Mesodermal cell (in vitro differentiated cells): ENCODE measurements at regions not wholly inside any gene's neighbourhood (a gene's known extent, or its start where the extent isn't known, plus 50 kb on each side); places are given as distances from the start of the nearest gene placed in this dataset.

Experiments used
- H3K27ac ChIP-seq: 2 replicates; pipeline ENCODE4 v1.7.0; 2013; ENCODE audit warnings: mild to moderate bottlenecking, low read depth, low read length, moderate library complexity; ENCODE audit not compliant: severe bottlenecking
- H3K36me3 ChIP-seq: 2 replicates; pipeline ENCODE4 v1.7.1; 2013; ENCODE audit warnings: mild to moderate bottlenecking, low read length, moderate library complexity; ENCODE audit not compliant: control insufficient read depth, insufficient read depth
- H3K4me1 ChIP-seq: one replicate; pipeline ENCODE4 v1.7.1; 2013; ENCODE audit warnings: mild to moderate bottlenecking, low read length; ENCODE audit not compliant: insufficient read depth, control insufficient read depth, poor library complexity, severe bottlenecking
- H3K4me3 ChIP-seq: 2 replicates; pipeline ENCODE4 v1.7.0; 2013; ENCODE audit warnings: low read length, control low read depth, mild to moderate bottlenecking; ENCODE audit not compliant: insufficient read depth, poor library complexity, severe bottlenecking; ENCODE audit errors: extremely low read depth
- H3K9me3 ChIP-seq: 2 replicates; pipeline ENCODE4 v1.7.1; 2013; ENCODE audit warnings: mild to moderate bottlenecking, low read length, moderate library complexity; ENCODE audit not compliant: control insufficient read depth
- WGBS, 2 experiments: methylation state at CpG; one replicate each; pipeline ENCODE4 v1.1.5; 2013; ENCODE audit warnings: missing lambda C conversion rate in 2 of 2; ENCODE audit not compliant: insufficient coverage in 2 of 2; 5-methylcytosine and 5-hydroxymethylcytosine counted together

- WGBS, 2 experiments = 93 to 97% methylated on average over 8 of the region's 8 CpGs
Measured at GRCh38 chr6:916131-916530, 223.2 kb upstream of the EXOC2 start.

DNA sequence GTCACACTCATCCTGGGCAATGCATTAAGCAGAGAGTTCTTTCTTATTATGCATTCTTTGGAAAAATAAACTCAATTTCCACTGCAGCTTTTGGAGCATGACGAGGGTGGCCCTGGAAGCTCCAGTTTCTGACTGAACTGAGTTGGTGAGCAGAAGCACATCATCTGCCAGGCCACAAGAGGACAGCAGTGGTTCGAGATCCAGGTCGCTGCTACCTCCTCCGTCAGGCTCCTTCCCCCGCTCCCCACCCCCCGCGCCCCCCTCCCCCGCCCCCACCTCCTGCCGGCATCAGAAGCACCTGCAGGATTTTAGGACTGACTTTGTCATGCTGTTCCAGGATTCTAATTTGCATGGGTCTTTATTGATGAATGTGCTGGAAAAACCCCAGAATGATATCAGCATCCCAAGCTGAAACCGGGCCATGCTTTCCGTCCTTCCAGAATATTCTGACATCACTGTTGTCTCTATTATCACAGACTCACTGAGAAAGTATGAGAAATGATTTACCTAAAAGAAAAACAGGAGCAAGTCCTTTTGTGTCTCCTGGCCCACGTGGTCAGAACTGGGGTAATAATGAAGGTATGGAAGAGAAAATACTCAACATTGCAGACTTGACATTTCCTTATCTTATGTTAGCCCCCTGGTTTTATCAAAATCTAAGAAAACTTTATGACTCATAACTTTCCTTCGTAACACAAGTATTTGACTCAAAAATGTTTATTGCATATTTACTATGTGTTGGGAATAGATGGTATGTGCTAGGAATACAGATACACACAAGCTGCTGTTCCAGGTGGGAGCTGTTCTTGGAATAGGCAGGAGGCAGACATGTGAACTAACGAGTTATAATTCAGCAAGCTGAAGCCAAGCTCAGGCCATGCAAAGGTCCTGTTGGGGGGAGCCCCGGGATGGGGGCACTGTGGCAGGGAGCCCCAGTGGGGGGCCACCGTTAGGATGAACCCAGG, 220.2 kb upstream of the EXOC2 start:
- Histone ChIP-seq H3K4me1 (no peaks in the 10 kb centered on the region), H3K9me3 (peaks cover 15% of the 10 kb centered on the region), H3K36me3 (no peaks in the 10 kb centered on the region), H3K4me3 (no peak overlapping the region), H3K27ac (no peak overlapping the region)
- 65% methylated on average over 3 to 4 of the region's 16 CpGs for WGBS, 2 experiments

More at GRCh38 chr6:916131-916530, 223.2 kb upstream of the EXOC2 start:
- peaks cover 19% of the 10 kb centered on the region for H3K9me3 ChIP-seq
- H3K4me3 ChIP-seq = no peak overlapping the region
- no peak overlapping the region for H3K27ac ChIP-seq
- no peaks in the 10 kb centered on the region for H3K36me3 ChIP-seq
- no peaks in the 10 kb centered on the region for H3K4me1 ChIP-seq

GRCh38 chr6:907928-908327, 215.0 kb upstream of the EXOC2 start:
- 80 to 95% methylated on average over 5 to 6 of the region's 6 CpGs for WGBS, 2 experiments
- no peaks in the 10 kb centered on the region for H3K4me1 ChIP-seq
- no peak overlapping the region for H3K4me3 ChIP-seq
- no peaks in the 10 kb centered on the region for H3K9me3 ChIP-seq
- no peak overlapping the region for H3K27ac ChIP-seq
- H3K36me3 ChIP-seq = no peaks in the 10 kb centered on the region

DNA sequence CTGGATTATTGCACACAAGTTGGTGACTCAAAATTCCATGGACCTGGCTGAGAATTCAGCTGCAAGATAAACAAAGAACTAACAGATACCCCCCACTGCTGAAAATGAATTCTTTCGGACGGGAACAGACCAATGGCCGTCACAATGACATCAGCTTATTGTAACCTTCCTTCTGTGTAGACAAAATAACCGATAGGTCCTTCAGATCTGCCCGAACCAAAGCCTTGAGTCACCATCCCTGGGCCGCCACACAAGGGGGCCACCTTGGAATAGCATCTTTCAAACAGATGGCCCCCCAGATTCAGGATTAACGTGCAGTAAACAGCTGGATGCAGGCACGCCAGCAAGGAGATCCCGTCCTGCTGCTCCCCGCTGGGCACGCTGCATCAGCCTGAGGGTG, 214.0 kb upstream of the EXOC2 start:
- H3K4me3 ChIP-seq = no peak overlapping the region
- H3K9me3 ChIP-seq = no peaks in the 10 kb centered on the region
- no peak overlapping the region for H3K27ac ChIP-seq
- no peaks in the 10 kb centered on the region for H3K4me1 ChIP-seq
- no peaks in the 10 kb centered on the region for H3K36me3 ChIP-seq
- WGBS, 2 experiments = 62 to 71% methylated on average over 11 of the region's 11 CpGs

DNA sequence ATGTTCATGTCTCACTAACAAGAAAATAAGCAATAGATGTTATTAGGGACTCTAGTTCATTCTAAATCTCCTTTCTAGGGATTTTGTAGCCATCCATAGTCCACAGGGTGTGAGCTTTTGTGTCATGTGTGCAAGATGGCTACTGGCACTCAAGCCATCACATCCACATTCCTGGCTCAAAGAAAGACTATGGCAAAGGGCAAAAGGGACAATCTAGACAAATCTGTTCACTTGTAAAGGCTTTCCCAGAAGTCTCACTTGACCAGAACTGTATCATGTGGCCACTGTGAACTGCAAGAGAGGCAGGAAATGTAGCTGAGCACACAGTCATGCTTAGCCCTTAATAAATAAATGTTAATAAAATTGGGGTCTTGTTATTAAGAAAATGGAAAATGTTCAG, 212.6 kb upstream of the EXOC2 start:
- Histone ChIP-seq H3K4me3 (no peak overlapping the region), H3K36me3 (no peaks in the 10 kb centered on the region), H3K27ac (no peak overlapping the region), H3K4me1 (no peaks in the 10 kb centered on the region), H3K9me3 (no peaks in the 10 kb centered on the region)

DNA sequence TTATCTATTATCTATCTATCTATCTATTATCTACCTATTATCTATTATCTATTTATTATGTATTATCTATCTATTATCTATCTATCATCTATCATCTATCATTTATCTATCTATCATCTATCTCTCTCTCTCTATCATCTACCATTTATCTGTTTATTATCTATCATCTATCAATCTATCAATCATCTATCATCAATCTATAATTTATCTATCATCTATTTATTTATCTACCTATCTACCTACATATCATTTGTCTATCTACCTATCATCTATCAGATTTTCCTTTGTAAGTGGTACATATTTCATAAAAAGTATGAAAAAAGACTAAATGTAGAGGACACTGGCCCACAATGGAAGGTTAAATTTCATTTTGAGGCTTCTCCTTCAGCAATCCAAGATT, 212.1 kb upstream of the EXOC2 start:
- Histone ChIP-seq H3K4me3 (no peak overlapping the region), H3K4me1 (no peaks in the 10 kb centered on the region), H3K36me3 (no peaks in the 10 kb centered on the region), H3K9me3 (no peaks in the 10 kb centered on the region), H3K27ac (no peak overlapping the region)

DNA sequence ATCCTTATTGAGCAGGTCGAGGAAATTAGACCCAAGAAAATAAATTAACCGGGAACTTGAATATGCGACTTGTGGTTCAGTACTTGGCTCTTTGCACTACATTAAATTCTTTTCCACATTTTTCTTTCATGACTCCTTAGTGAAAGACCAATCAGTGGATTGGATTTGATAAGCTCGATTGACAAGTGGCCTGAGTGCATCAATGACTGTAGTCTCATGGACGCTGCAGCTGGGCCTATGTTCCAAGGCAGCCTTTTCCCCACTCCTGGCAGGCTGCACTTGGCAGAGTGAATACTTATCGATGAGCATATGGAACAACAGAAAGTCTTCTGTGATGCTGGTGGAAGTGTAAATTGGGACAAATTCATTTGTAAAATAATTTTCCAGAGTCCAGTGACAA, 210.8 kb upstream of the EXOC2 start:
- no peaks in the 10 kb centered on the region for H3K36me3 ChIP-seq
- H3K4me1 ChIP-seq = no peaks in the 10 kb centered on the region
- H3K27ac ChIP-seq = no peak overlapping the region
- 79 to 82% methylated on average over 4 of the region's 6 CpGs for WGBS, 2 experiments
- H3K4me3 ChIP-seq = no peak overlapping the region
- H3K9me3 ChIP-seq = no peaks in the 10 kb centered on the region

DNA sequence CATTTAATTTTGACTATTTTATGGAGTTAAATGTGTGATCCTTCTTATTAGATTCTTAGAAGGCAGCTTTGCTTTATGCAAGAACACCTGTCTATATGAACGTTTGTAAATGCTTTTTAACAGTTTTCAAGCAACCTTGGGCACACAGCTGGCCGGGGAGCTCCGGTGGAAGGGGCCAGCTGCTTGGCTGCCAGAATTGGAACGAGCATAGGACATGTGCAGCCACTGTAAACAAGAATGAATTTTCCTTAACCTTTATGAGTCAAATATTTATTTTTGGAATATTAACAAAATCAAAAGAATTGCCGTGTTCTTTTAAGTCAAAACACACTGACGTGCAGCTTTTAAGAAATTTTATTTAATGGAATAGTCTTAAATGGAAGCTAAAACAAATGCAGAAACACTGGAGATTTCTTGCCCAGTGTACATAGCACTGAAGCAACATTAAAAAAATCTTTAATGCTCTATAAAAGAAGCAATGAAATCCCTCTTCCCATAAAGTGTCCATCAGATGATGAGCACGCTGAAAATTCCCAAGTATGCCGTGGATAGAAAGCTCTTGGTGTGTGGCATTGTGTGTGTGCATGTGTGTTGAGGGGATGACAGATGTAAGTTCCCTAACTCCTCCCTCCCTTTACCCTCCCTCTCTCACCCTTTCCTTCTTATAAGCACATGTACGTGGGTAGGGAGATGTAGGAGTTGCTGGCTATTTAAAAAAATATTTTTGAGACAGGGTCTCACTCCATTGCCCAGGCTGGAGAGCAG, 208.9 kb upstream of the EXOC2 start:
- H3K9me3 ChIP-seq = no peaks in the 10 kb centered on the region
- H3K4me1 ChIP-seq = no peaks in the 10 kb centered on the region
- H3K4me3 ChIP-seq = no peak overlapping the region
- WGBS, 2 experiments = 100% methylated on average over 2 of the region's 9 CpGs; no CpG with 5 or more reads in 1 of the 2 experiments
- H3K27ac ChIP-seq = no peak overlapping the region
- H3K36me3 ChIP-seq = no peaks in the 10 kb centered on the region

- H3K36me3 ChIP-seq = no peaks in the 10 kb centered on the region
Measured at GRCh38 chr6:900716-901605, 208.0 kb upstream of the EXOC2 start.

GRCh38 chr6:897528-898207, 204.7 kb upstream of the EXOC2 start:
- Histone ChIP-seq H3K36me3 (no peaks in the 10 kb centered on the region), H3K4me1 (no peaks in the 10 kb centered on the region), H3K27ac (no peak overlapping the region), H3K4me3 (no peak overlapping the region), H3K9me3 (no peaks in the 10 kb centered on the region)
- WGBS, 2 experiments = 90 to 92% methylated on average over 8 to 12 of the region's 12 CpGs

More at GRCh38 chr6:900716-901605, 208.0 kb upstream of the EXOC2 start:
- H3K9me3 ChIP-seq = no peaks in the 10 kb centered on the region
- no peak overlapping the region for H3K27ac ChIP-seq
- WGBS, 2 experiments = 91 to 92% methylated on average over 17 of the region's 24 CpGs
- no peaks in the 10 kb centered on the region for H3K4me1 ChIP-seq
- no peak overlapping the region for H3K4me3 ChIP-seq
